Endothelial cell of umbilical vein (primary cell): ENCODE measurements at regions not wholly inside any gene's neighbourhood (a gene's known extent, or its start where the extent isn't known, plus 50 kb on each side); places are given as distances from the start of the nearest gene placed in this dataset.

Experiments
- BruUV-seq: library from RNA; stranded (reverse); fragments of 400-500 nt; replicated peaks from 2 replicates; lab custom pipeline; 2021; lab: Mats Ljungman, UMichigan
- CTCF ChIA-PET: fragments of 300-600, 350-600 bp; sonication (Branson Sonifier 250); formaldehyde crosslinking; loops from one replicate; lab custom pipeline; 2021; ENCODE audit warnings: antibody characterized with exemption, inconsistent platforms; lab: Charles Lee
- POLR2A ChIA-PET: fragments of 300-600, 350-600 bp; sonication (Branson Sonifier 250); formaldehyde crosslinking; loops from one replicate; lab custom pipeline; 2021; ENCODE audit warnings: antibody characterized with exemption, inconsistent platforms; lab: Charles Lee
- DNase-seq: peaks from one replicate; pipeline ENCODE4 v3.0.0-alpha.2; 2011; ENCODE audit warnings: low read depth, low spot score
- FAIRE-seq: peaks from 2 replicates; lab custom pipeline; 2011; peaks lifted over from hg19 to GRCh38; lab: Jason Lieb, UNC
- H2AFZ ChIP-seq: 2 replicates; pipeline ENCODE4 v1.6.0; 2012; ENCODE audit warnings: low read depth, low read length, control low read depth, inconsistent platforms
- H3K27ac ChIP-seq: 2 replicates; pipeline ENCODE4 v1.5.1; 2011; ENCODE audit warnings: low read depth, mild to moderate bottlenecking, control low read depth, low read length, moderate library complexity; ENCODE audit not compliant: insufficient read depth
- H3K27me3 ChIP-seq, 2 experiments: 2 replicates each; pipeline versions ENCODE4 v1.6.0 to v1.6.1; 2011; ENCODE audit warnings: low read length in 2 of 2, mixed read lengths in 1 of 2; ENCODE audit not compliant: control insufficient read depth in 2 of 2, insufficient read depth in 2 of 2
- H3K36me3 ChIP-seq, 2 experiments: 2 replicates in 1 of 2; 3 replicates in 1 of 2; pipeline ENCODE4 v1.5.1; 2011; ENCODE audit warnings: low read length in 2 of 2, mild to moderate bottlenecking in 1 of 2, moderate library complexity in 1 of 2; ENCODE audit not compliant: control insufficient read depth in 2 of 2, insufficient read depth in 2 of 2; ENCODE audit errors: extremely low read depth in 1 of 2
- H3K4me1 ChIP-seq: 3 replicates; pipeline ENCODE4 v1.5.1; 2011; ENCODE audit warnings: mild to moderate bottlenecking, low read length; ENCODE audit not compliant: control insufficient read depth, insufficient read depth; ENCODE audit errors: extremely low read depth
- H3K4me2 ChIP-seq: 2 replicates; pipeline ENCODE4 v1.6.1; 2011; ENCODE audit warnings: low read length, control low read depth, mixed read lengths; ENCODE audit not compliant: insufficient read depth
- H3K4me3 ChIP-seq, 3 experiments: fragments of 200-600 bp in 1 of 3; sonication (generic), shearing (Covaris generic) in 1 of 3; replicated peaks in 1 of 3; 2 replicates each; pipeline ENCODE4 v1.5.1; 2011 to 2016; ENCODE audit warnings: control low read depth in 3 of 3, low read length in 3 of 3, mild to moderate bottlenecking in 2 of 3, inconsistent platforms in 1 of 3, low read depth in 1 of 3, moderate library complexity in 1 of 3; ENCODE audit not compliant: insufficient read depth in 1 of 3
- H3K79me2 ChIP-seq: 2 replicates; pipeline ENCODE4 v1.6.0; 2012; ENCODE audit warnings: low read length, inconsistent platforms; ENCODE audit not compliant: control insufficient read depth, insufficient read depth
- H3K9ac ChIP-seq: replicated peaks from 2 replicates; pipeline ENCODE3; 2011; ENCODE audit warnings: low read length, control low read depth; ENCODE audit not compliant: insufficient read depth; ENCODE audit errors: extremely low read depth
- H3K9me1 ChIP-seq: replicated peaks from 3 replicates; pipeline ENCODE4 v1.6.0; 2011; ENCODE audit warnings: mild to moderate bottlenecking, low read length; ENCODE audit not compliant: control insufficient read depth, insufficient read depth; ENCODE audit errors: extremely low read depth
- H3K9me3 ChIP-seq: replicated peaks from 2 replicates; pipeline ENCODE4 v1.5.1; 2012; ENCODE audit warnings: low read length, inconsistent platforms; ENCODE audit not compliant: control insufficient read depth, insufficient read depth
- H4K20me1 ChIP-seq: replicated peaks from 2 replicates; pipeline ENCODE3; 2011; ENCODE audit warnings: mild to moderate bottlenecking, low read length; ENCODE audit not compliant: control insufficient read depth, insufficient read depth; ENCODE audit errors: extremely low read depth
- EZH2 ChIP-seq: IDR thresholded peaks from 2 replicates; pipeline ENCODE4 v1.6.1; 2012; ENCODE audit warnings: borderline replicate concordance, low read depth, mild to moderate bottlenecking, moderate library complexity, low read length, inconsistent platforms; ENCODE audit not compliant: severe bottlenecking
- FOS ChIP-seq: IDR thresholded peaks from 2 replicates; pipeline ENCODE4 v1.6.1; 2011; ENCODE audit warnings: mild to moderate bottlenecking, low read length, moderate library complexity, borderline replicate concordance; ENCODE audit not compliant: insufficient read depth
- GATA2 ChIP-seq: IDR thresholded peaks from 2 replicates; pipeline ENCODE4 v1.7.0; 2011; ENCODE audit warnings: low read depth, mild to moderate bottlenecking, moderate library complexity, mixed read lengths, low read length; ENCODE audit not compliant: insufficient read length, insufficient read depth
- JUN ChIP-seq: IDR thresholded peaks from 2 replicates; pipeline ENCODE4 v1.6.1; 2011; ENCODE audit warnings: borderline replicate concordance, low read depth; ENCODE audit not compliant: insufficient read length, insufficient read depth
- MYC ChIP-seq: IDR thresholded peaks from one replicate; pipeline ENCODE4 v1.6.1; 2011; ENCODE audit warnings: mild to moderate bottlenecking, low read depth, low read length
- POLR2A ChIP-seq: IDR thresholded peaks from 2 replicates; pipeline ENCODE4 v1.6.1; 2012; ENCODE audit warnings: low read depth, mild to moderate bottlenecking, control low read depth, low read length
- POLR2AphosphoS5 ChIP-seq: IDR thresholded peaks from 2 replicates; pipeline ENCODE4 v1.6.1; 2012; ENCODE audit warnings: low read depth, mild to moderate bottlenecking, control low read depth, low read length, moderate library complexity; ENCODE audit not compliant: insufficient read depth
- dilution Hi-C: fragments of 300-500 bp; cut with MboI; formaldehyde crosslinking; loops from one replicate; pipeline ENCODE4 v1.15.0; 2019; ENCODE audit warnings: low sequenced_read_pairs; ENCODE audit not compliant: extremely low pct_ligation_motif_present
- intact Hi-C: fragments of 100-400 bp; cut with micrococcal nuclease; formaldehyde crosslinking; loops from one replicate; pipeline ENCODE4 v1.10.0; 2022
- TF ChIP-seq, protein P1 (sequence below), 2 donors: IDR thresholded peaks; 1 replicate in 1 of 2; 2 replicates in 1 of 2; pipeline ENCODE4 v1.5.1; 2011; ENCODE audit warnings: low read length in 2 of 2, mild to moderate bottlenecking in 2 of 2, moderate library complexity in 2 of 2, control low read depth in 1 of 2, inconsistent platforms in 1 of 2, low read depth in 1 of 2; ENCODE audit not compliant: insufficient read depth in 1 of 2; ENCODE audit errors: extremely low read depth in 1 of 2
- TF ChIP-seq, protein P2 (sequence below): IDR thresholded peaks from 2 replicates; pipeline ENCODE4 v1.6.1; 2011; ENCODE audit not compliant: insufficient read depth, insufficient read length

DNA sequence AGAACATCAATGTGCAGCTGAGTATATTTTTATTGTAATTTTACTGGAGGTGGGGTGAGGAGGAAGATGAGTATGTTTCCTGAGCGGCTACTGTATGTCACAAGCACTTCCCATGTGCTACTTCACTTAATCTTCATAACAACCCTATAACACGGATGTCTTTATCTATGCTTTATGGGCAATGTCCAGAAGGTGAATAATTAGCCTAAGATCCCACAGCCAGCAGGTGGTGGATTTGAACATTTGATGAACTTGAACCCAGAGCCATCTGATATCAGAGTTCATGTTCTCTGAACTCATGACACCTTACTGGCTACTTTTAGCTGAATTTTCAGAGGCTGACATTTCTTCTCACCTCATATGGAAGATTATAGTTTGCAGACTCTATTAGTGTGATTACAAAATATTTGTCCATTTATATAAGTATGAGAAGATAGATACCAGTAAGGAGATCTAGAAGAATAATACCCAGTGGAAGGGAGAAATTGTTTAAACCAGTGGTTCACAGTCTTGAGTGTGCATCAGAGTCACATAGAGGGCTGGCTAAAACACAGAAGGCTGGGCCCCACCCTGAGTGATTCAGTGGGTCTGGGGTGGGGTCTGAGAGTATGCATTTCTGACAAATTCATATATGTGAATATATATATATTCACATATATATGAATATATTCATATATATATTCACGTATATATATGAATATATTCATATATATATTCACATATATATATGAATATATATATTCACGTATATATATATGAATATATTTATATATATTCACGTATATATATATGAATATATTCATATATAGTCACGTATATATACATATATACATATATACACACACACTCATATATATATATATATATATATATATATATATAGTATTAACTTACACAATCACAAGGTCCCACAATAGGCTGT lies 164.4 kb upstream of the NR3C1 start:
- Histone ChIP-seq H3K27ac (no peak overlapping the region), H3K9ac (no peak overlapping the region), H4K20me1 (no peaks in the 10 kb centered on the region), H3K4me1 (peaks cover 2% of the 10 kb centered on the region), H3K27me3 (no peaks in the 10 kb centered on the region), H3K4me3 (no peak overlapping the region), H3K4me2 (no peak overlapping the region), H3K79me2 (no peaks in the 10 kb centered on the region), H2AFZ (no peak overlapping the region), H3K9me1 (no peaks in the 10 kb centered on the region), H3K9me3 (no peaks in the 10 kb centered on the region), H3K36me3 (no peaks in the 10 kb centered on the region)
- dilution Hi-C loops (no loop called here), intact Hi-C loops (no loop called here)
- TF ChIP-seq MYC: no peak
- no peak for TF ChIP-seq JUN
- TF ChIP-seq GATA2: no peak
- no peak for TF ChIP-seq FOS
- TF ChIP-seq, protein P1, sequence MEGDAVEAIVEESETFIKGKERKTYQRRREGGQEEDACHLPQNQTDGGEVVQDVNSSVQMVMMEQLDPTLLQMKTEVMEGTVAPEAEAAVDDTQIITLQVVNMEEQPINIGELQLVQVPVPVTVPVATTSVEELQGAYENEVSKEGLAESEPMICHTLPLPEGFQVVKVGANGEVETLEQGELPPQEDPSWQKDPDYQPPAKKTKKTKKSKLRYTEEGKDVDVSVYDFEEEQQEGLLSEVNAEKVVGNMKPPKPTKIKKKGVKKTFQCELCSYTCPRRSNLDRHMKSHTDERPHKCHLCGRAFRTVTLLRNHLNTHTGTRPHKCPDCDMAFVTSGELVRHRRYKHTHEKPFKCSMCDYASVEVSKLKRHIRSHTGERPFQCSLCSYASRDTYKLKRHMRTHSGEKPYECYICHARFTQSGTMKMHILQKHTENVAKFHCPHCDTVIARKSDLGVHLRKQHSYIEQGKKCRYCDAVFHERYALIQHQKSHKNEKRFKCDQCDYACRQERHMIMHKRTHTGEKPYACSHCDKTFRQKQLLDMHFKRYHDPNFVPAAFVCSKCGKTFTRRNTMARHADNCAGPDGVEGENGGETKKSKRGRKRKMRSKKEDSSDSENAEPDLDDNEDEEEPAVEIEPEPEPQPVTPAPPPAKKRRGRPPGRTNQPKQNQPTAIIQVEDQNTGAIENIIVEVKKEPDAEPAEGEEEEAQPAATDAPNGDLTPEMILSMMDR (IDR thresholded peaks at IDR 0.05; ENCODE audit: extremely low read depth in 1 of 2, insufficient read depth in 1 of 2, low read depth in 1 of 2, low read length in 2 of 2): no peak
- TF ChIP-seq POLR2AphosphoS5: no peak
- TF ChIP-seq POLR2A: no peak
- no peak for TF ChIP-seq EZH2
- TF ChIP-seq, protein P2, sequence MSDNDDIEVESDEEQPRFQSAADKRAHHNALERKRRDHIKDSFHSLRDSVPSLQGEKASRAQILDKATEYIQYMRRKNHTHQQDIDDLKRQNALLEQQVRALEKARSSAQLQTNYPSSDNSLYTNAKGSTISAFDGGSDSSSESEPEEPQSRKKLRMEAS: no peak
- ChIA-PET POLR2A (no interaction called here), CTCF (no interaction called here)
- BruUV-seq: no TSS peak
- DNase-seq (no peak), FAIRE-seq (no peak)
